Mammary epithelial cell (primary cell): ENCODE measurements at regions not wholly inside any gene's neighbourhood (a gene's known extent, or its start where the extent isn't known, plus 50 kb on each side); places are given as distances from the start of the nearest gene placed in this dataset.
"Not testable (repeated sequence)": the region's sequence is repeated elsewhere in the genome, so short reads cannot be mapped to it uniquely, and the experiment has no call there.

Experiments used
- EZH2 ChIP-seq: IDR thresholded peaks from 2 replicates; pipeline ENCODE4 v1.6.1; 2012; ENCODE audit warnings: low read length, inconsistent platforms, borderline replicate concordance
- TF ChIP-seq, protein P1 (sequence below), 2 donors: IDR thresholded peaks in 1 of 2; conservative IDR thresholded peaks in 1 of 2; 2 replicates each; pipeline ENCODE4 v1.5.1; 2011 to 2012; ENCODE audit warnings: inconsistent platforms in 2 of 2, low read length in 2 of 2, mild to moderate bottlenecking in 2 of 2, control low read depth in 1 of 2, low read depth in 1 of 2; ENCODE audit not compliant: insufficient read depth in 1 of 2; ENCODE audit errors: extremely low read depth in 1 of 2

DNA sequence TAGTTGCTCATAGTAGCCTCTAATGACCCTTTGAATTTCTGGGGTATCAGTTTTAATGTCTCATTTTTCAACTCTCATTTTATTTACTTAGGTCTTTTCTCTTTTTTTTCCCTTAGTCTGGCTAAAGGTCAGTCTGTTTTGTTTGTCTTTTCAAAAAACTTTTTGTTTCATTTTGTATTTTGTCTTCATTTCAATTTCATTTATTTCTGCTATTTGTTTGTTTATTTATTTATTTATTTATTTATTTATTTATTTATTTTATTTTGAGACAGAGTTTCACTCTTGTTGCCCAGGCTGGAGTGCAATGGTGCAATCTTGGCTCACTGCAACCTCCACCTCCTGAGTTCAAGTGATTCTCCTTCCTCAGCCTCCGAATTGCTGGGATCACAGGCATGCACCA lies 1076.9 kb downstream of the PCDH7 start:
- not testable (repeated sequence) for TF ChIP-seq EZH2
- TF ChIP-seq, protein P1, sequence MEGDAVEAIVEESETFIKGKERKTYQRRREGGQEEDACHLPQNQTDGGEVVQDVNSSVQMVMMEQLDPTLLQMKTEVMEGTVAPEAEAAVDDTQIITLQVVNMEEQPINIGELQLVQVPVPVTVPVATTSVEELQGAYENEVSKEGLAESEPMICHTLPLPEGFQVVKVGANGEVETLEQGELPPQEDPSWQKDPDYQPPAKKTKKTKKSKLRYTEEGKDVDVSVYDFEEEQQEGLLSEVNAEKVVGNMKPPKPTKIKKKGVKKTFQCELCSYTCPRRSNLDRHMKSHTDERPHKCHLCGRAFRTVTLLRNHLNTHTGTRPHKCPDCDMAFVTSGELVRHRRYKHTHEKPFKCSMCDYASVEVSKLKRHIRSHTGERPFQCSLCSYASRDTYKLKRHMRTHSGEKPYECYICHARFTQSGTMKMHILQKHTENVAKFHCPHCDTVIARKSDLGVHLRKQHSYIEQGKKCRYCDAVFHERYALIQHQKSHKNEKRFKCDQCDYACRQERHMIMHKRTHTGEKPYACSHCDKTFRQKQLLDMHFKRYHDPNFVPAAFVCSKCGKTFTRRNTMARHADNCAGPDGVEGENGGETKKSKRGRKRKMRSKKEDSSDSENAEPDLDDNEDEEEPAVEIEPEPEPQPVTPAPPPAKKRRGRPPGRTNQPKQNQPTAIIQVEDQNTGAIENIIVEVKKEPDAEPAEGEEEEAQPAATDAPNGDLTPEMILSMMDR (conservative IDR thresholded peaks at IDR 0.05 in 1 of 2, IDR thresholded peaks at IDR 0.05 in 1 of 2; ENCODE audit: extremely low read depth in 1 of 2, insufficient read depth in 1 of 2, low read depth in 1 of 2, low read length in 2 of 2): not testable (repeated sequence)
